Tibial nerve (tissue), 4 donors: ENCODE measurements at regions not wholly inside any gene's neighbourhood (a gene's known extent, or its start where the extent isn't known, plus 50 kb on each side); places are given as distances from the start of the nearest gene placed in this dataset.

Source experiments
- DNase-seq, 2 donors: peaks; one replicate each; pipeline ENCODE4 v3.0.0-alpha.2; 2019; ENCODE audit warnings: low spot score in 2 of 2
- H3K27ac ChIP-seq, 4 donors: fragments of 200-600 bp; sonication (generic) in 3 of 4; one replicate each; pipeline ENCODE4 v1.5.1; 2017 to 2019; ENCODE audit warnings: mild to moderate bottlenecking in 1 of 4
- H3K27me3 ChIP-seq, 2 donors: fragments of 200-600 bp; sonication (generic) in 1 of 2; one replicate each; pipeline versions ENCODE4 v1.5.1 to v1.6.0; 2017 to 2019
- H3K36me3 ChIP-seq, 3 donors: fragments of 200-600 bp; sonication (generic); one replicate each; pipeline ENCODE4 v1.5.1; 2018 to 2019
- H3K4me1 ChIP-seq, 4 donors: fragments of 200-600 bp; sonication (generic) in 3 of 4; one replicate each; pipeline ENCODE4 v1.5.1; 2017 to 2019
- H3K4me3 ChIP-seq, 4 donors: fragments of 200-600 bp; sonication (generic) in 3 of 4; one replicate each; pipeline ENCODE4 v1.5.1; 2017 to 2019; ENCODE audit warnings: mild to moderate bottlenecking in 1 of 4, moderate library complexity in 1 of 4
- H3K9me3 ChIP-seq, 4 donors: fragments of 200-600 bp; sonication (generic) in 3 of 4; one replicate each; pipeline ENCODE4 v1.5.1; 2017 to 2019
- EP300 ChIP-seq, 2 donors: sonication (generic); formaldehyde crosslinking; IDR thresholded peaks; one replicate each; pipeline ENCODE4 v1.6.1; 2017; ENCODE audit warnings: antibody characterized with exemption in 2 of 2, mild to moderate bottlenecking in 1 of 2
- POLR2A ChIP-seq, 2 donors: fragments of 450-650 bp; IDR thresholded peaks; one replicate each; pipeline ENCODE4 v1.6.1; 2017; ENCODE audit warnings: antibody characterized with exemption in 2 of 2, mild to moderate bottlenecking in 2 of 2, moderate library complexity in 2 of 2
- WGBS, 2 donors: methylation state at CpG; one replicate each; pipeline ENCODE4 v1.1.5; 2018; 5-methylcytosine and 5-hydroxymethylcytosine counted together
- TF ChIP-seq, protein P1 (sequence below), 5 experiments: fragments of 200-600 bp in 3 of 5; fragments of 450-650 bp in 2 of 5; sonication (generic) in 3 of 5; IDR thresholded peaks; one replicate each; pipeline ENCODE4 v1.5.1; 2016 to 2019; ENCODE audit warnings: antibody characterized with exemption in 5 of 5, mild to moderate bottlenecking in 3 of 5, moderate library complexity in 2 of 5

- Histone ChIP-seq H3K9me3 (peaks cover 0 to 9% (median 0%) of the 10 kb centered on the region in 4 donors), H3K4me1 (no peaks in the 10 kb centered on the region), H3K27ac (no peak overlapping the region), H3K27me3 (no peaks in the 10 kb centered on the region), H3K36me3 (no peaks in the 10 kb centered on the region), H3K4me3 (no peak overlapping the region)
- TF ChIP-seq, protein P1, sequence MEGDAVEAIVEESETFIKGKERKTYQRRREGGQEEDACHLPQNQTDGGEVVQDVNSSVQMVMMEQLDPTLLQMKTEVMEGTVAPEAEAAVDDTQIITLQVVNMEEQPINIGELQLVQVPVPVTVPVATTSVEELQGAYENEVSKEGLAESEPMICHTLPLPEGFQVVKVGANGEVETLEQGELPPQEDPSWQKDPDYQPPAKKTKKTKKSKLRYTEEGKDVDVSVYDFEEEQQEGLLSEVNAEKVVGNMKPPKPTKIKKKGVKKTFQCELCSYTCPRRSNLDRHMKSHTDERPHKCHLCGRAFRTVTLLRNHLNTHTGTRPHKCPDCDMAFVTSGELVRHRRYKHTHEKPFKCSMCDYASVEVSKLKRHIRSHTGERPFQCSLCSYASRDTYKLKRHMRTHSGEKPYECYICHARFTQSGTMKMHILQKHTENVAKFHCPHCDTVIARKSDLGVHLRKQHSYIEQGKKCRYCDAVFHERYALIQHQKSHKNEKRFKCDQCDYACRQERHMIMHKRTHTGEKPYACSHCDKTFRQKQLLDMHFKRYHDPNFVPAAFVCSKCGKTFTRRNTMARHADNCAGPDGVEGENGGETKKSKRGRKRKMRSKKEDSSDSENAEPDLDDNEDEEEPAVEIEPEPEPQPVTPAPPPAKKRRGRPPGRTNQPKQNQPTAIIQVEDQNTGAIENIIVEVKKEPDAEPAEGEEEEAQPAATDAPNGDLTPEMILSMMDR (IDR thresholded peaks at IDR 0.05), result no peak
- no peak for TF ChIP-seq POLR2A (IDR thresholded peaks at IDR 0.05)
- TF ChIP-seq EP300 (IDR thresholded peaks at IDR 0.05), result no peak
- no peak for DNase-seq
Observed at GRCh38 chr2:118697781-118698180, 149.7 kb downstream of the EN1 start.

- H3K27ac ChIP-seq, result no peak overlapping the region
- no peaks in the 10 kb centered on the region for H3K27me3 ChIP-seq
- no peak for TF ChIP-seq POLR2A (IDR thresholded peaks at IDR 0.05)
- TF ChIP-seq EP300 (IDR thresholded peaks at IDR 0.05), result no peak
- TF ChIP-seq, protein P1 (IDR thresholded peaks at IDR 0.05), result no peak
- H3K4me1 ChIP-seq, result no peaks in the 10 kb centered on the region
- 64 to 71% methylated on average over 6 of the region's 6 CpGs for WGBS, 2 donors
- H3K36me3 ChIP-seq, result no peaks in the 10 kb centered on the region
- no peak for DNase-seq
- H3K4me3 ChIP-seq, result no peak overlapping the region
- H3K9me3 ChIP-seq, result peaks cover 0 to 9% (median 0%) of the 10 kb centered on the region in 4 donors
Observed at GRCh38 chr2:118696786-118697465, 150.5 kb downstream of the EN1 start.

- H3K27ac ChIP-seq, result no peak overlapping the region
- TF ChIP-seq POLR2A (IDR thresholded peaks at IDR 0.05), result no peak
- TF ChIP-seq, protein P1 (IDR thresholded peaks at IDR 0.05), result no peak
- TF ChIP-seq EP300 (IDR thresholded peaks at IDR 0.05), result no peak
- no peak for DNase-seq
- WGBS, 2 donors, result 47 to 53% methylated on average over 5 of the region's 6 CpGs
- H3K9me3 ChIP-seq, result peaks cover 0 to 10% (median 0%) of the 10 kb centered on the region in 4 donors
- H3K27me3 ChIP-seq, result no peaks in the 10 kb centered on the region
- H3K4me1 ChIP-seq, result no peaks in the 10 kb centered on the region
- H3K4me3 ChIP-seq, result no peak overlapping the region
- H3K36me3 ChIP-seq, result no peaks in the 10 kb centered on the region
Observed at GRCh38 chr2:118693287-118693822, 154.1 kb downstream of the EN1 start.

DNA sequence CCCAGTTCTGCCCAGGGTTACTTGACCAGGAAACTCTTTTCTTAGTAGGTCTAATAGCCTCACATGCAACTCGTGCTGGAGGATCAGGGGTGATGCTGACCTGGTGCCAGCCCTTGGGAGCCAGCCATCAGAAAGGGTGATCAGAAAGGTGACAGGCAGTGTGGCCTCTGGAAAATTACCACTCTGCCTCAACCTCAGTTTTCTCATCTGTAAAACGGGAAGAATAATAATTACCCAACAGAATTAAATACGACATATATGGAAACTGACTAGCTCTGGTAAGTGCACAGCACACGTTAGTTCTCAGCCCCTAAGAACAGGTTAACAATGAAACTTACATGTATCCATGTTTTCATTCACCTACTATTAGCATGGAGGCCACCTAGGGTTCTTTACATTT, 157.6 kb downstream of the EN1 start:
- no peaks in the 10 kb centered on the region for H3K36me3 ChIP-seq
- peaks cover 0 to 10% (median 0%) of the 10 kb centered on the region in 4 donors for H3K9me3 ChIP-seq
- H3K27me3 ChIP-seq, result no peaks in the 10 kb centered on the region
- WGBS, 2 donors, result 82 to 89% methylated on average over 4 of the region's 4 CpGs
- H3K4me1 ChIP-seq, result no peaks in the 10 kb centered on the region
- DNase-seq, result no peak
- no peak overlapping the region for H3K27ac ChIP-seq
- no peak overlapping the region for H3K4me3 ChIP-seq
- TF ChIP-seq, protein P1 (IDR thresholded peaks at IDR 0.05), result no peak
- TF ChIP-seq POLR2A (IDR thresholded peaks at IDR 0.05) (no peak), EP300 (IDR thresholded peaks at IDR 0.05) (no peak)

GRCh38 chr2:118689456-118689855, 158.0 kb downstream of the EN1 start:
- Histone ChIP-seq H3K36me3 (no peaks in the 10 kb centered on the region), H3K4me1 (no peaks in the 10 kb centered on the region), H3K9me3 (peaks cover 0 to 10% (median 0%) of the 10 kb centered on the region in 4 donors), H3K27ac (no peak overlapping the region), H3K27me3 (no peaks in the 10 kb centered on the region), H3K4me3 (no peak overlapping the region)
- DNase-seq, result no peak
- TF ChIP-seq EP300 (IDR thresholded peaks at IDR 0.05), result no peak
- WGBS, 2 donors, result 73 to 84% methylated on average over 4 of the region's 4 CpGs
